ENCODE measurements at regions not wholly inside any gene's neighbourhood (a gene's known extent, or its start where the extent isn't known, plus 50 kb on each side); places are given as distances from the start of the nearest gene placed in this dataset.

DNA sequence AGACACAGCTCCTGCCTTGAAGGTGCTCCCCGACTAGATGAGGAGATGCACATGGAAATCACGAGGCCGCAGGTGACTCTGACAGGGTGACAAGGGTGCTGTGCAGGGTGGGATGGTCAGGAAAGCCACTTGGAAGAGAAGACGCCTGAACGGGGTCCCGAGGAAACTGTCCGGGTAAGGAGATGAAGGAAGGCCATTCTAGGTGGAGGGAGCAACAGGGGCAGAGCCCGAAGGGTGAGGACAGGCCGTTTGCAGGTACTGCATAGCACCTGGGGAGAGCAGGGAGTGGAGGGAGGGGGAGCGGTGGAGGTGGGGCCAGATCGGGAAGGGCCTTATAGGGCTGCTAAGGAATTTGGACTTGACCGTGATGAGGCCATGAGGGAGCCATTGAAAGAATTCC, 105.6 kb upstream of the DLG1 start:
- TF ChIP-seq NFE2L1 (CRISPR knock-in tag; IDR thresholded peaks at IDR 0.05; ENCODE audit: borderline replicate concordance) (no peak), PHF8 (CRISPR knock-in tag; IDR thresholded peaks at IDR 0.05) (no peak), NONO (IDR thresholded peaks at IDR 0.05) (no peak), NONO (CRISPR knock-in tag; conservative IDR thresholded peaks at IDR 0.05) (no peak), HMG20B (CRISPR knock-in tag; conservative IDR thresholded peaks at IDR 0.05) (no peak), ATAD3A (CRISPR knock-in tag; IDR thresholded peaks at IDR 0.05) (no peak), SSRP1 (CRISPR knock-in tag; IDR thresholded peaks at IDR 0.05) (no peak), CHD2 (IDR thresholded peaks at IDR 0.05; ENCODE audit: low read depth, low read length) (no peak)
- TF ChIP-seq, protein P1, sequence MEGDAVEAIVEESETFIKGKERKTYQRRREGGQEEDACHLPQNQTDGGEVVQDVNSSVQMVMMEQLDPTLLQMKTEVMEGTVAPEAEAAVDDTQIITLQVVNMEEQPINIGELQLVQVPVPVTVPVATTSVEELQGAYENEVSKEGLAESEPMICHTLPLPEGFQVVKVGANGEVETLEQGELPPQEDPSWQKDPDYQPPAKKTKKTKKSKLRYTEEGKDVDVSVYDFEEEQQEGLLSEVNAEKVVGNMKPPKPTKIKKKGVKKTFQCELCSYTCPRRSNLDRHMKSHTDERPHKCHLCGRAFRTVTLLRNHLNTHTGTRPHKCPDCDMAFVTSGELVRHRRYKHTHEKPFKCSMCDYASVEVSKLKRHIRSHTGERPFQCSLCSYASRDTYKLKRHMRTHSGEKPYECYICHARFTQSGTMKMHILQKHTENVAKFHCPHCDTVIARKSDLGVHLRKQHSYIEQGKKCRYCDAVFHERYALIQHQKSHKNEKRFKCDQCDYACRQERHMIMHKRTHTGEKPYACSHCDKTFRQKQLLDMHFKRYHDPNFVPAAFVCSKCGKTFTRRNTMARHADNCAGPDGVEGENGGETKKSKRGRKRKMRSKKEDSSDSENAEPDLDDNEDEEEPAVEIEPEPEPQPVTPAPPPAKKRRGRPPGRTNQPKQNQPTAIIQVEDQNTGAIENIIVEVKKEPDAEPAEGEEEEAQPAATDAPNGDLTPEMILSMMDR (CRISPR knock-in tag; IDR thresholded peaks at IDR 0.05) = no peak
- TF ChIP-seq, protein P2, sequence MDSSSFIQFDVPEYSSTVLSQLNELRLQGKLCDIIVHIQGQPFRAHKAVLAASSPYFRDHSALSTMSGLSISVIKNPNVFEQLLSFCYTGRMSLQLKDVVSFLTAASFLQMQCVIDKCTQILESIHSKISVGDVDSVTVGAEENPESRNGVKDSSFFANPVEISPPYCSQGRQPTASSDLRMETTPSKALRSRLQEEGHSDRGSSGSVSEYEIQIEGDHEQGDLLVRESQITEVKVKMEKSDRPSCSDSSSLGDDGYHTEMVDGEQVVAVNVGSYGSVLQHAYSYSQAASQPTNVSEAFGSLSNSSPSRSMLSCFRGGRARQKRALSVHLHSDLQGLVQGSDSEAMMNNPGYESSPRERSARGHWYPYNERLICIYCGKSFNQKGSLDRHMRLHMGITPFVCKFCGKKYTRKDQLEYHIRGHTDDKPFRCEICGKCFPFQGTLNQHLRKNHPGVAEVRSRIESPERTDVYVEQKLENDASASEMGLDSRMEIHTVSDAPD (CRISPR knock-in tag; IDR thresholded peaks at IDR 0.05) = no peak
- TF ChIP-seq, protein P3, sequence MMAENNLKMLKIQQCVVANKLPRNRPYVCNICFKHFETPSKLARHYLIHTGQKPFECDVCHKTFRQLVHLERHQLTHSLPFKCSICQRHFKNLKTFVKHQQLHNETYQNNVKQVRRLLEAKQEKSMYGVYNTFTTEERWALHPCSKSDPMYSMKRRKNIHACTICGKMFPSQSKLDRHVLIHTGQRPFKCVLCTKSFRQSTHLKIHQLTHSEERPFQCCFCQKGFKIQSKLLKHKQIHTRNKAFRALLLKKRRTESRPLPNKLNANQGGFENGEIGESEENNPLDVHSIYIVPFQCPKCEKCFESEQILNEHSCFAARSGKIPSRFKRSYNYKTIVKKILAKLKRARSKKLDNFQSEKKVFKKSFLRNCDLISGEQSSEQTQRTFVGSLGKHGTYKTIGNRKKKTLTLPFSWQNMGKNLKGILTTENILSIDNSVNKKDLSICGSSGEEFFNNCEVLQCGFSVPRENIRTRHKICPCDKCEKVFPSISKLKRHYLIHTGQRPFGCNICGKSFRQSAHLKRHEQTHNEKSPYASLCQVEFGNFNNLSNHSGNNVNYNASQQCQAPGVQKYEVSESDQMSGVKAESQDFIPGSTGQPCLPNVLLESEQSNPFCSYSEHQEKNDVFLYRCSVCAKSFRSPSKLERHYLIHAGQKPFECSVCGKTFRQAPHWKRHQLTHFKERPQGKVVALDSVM (CRISPR knock-in tag; IDR thresholded peaks at IDR 0.05) = no peak

Measured in HepG2 (cell line).